Gastroesophageal sphincter (tissue), 4 donors: ENCODE measurements at regions not wholly inside any gene's neighbourhood (a gene's known extent, or its start where the extent isn't known, plus 50 kb on each side); places are given as distances from the start of the nearest gene placed in this dataset.

Experiments
- ATAC-seq: fragments of 150-250 bp; one replicate; pipeline ENCODE4 v1.9.1; 2016; ENCODE audit warnings: mild to moderate bottlenecking, moderate library complexity
- H3K27ac ChIP-seq, 4 donors: fragments of 200-600 bp; sonication (generic) in 3 of 4; 1 replicate in 3 of 4; 2 replicates in 1 of 4; pipeline ENCODE4 v1.5.1; 2016 to 2019
- H3K27me3 ChIP-seq: fragments of 200-600 bp; sonication (generic); one replicate; pipeline ENCODE4 v1.5.1; 2019
- H3K36me3 ChIP-seq, 2 donors: fragments of 200-600 bp; sonication (generic); one replicate each; pipeline ENCODE4 v1.5.1; 2019; ENCODE audit warnings: control low read depth in 1 of 2
- H3K4me1 ChIP-seq, 3 donors: fragments of 200-600 bp; sonication (generic); 1 replicate in 2 of 3; 2 replicates in 1 of 3; pipeline ENCODE4 v1.5.1; 2016 to 2019; ENCODE audit warnings: control low read depth in 2 of 3
- H3K4me3 ChIP-seq, 2 donors: fragments of 200-600 bp; sonication (generic); one replicate each; pipeline ENCODE4 v1.5.1; 2019; ENCODE audit warnings: mild to moderate bottlenecking in 1 of 2, moderate library complexity in 1 of 2
- H3K9me3 ChIP-seq, 3 donors: fragments of 200-600 bp; sonication (generic); one replicate each; pipeline ENCODE4 v1.5.1; 2017 to 2019; ENCODE audit warnings: control low read depth in 2 of 3
- EP300 ChIP-seq: sonication (generic); formaldehyde crosslinking; IDR thresholded peaks from one replicate; pipeline ENCODE4 v1.6.1; 2017; ENCODE audit warnings: antibody characterized with exemption, mild to moderate bottlenecking
- POLR2A ChIP-seq, 2 donors: fragments of 450-650 bp; IDR thresholded peaks; one replicate each; pipeline ENCODE4 v1.6.1; 2017; ENCODE audit warnings: antibody characterized with exemption in 2 of 2, mild to moderate bottlenecking in 2 of 2, moderate library complexity in 1 of 2
- POLR2AphosphoS5 ChIP-seq: sonication (generic); formaldehyde crosslinking; IDR thresholded peaks from one replicate; pipeline ENCODE4 v1.6.1; 2017; ENCODE audit warnings: antibody characterized with exemption
- WGBS, 2 donors: methylation state at CpG; one replicate each; pipeline ENCODE4 v1.1.5; 2018; ENCODE audit warnings: low coverage in 1 of 2; 5-methylcytosine and 5-hydroxymethylcytosine counted together
- TF ChIP-seq, protein P1 (sequence below), 4 experiments: fragments of 200-600 bp in 2 of 4; fragments of 450-650 bp in 2 of 4; sonication (generic) in 1 of 4; IDR thresholded peaks; one replicate each; pipeline ENCODE4 v1.5.1; 2017 to 2019; ENCODE audit warnings: antibody characterized with exemption in 4 of 4, mild to moderate bottlenecking in 2 of 4, moderate library complexity in 2 of 4

DNA sequence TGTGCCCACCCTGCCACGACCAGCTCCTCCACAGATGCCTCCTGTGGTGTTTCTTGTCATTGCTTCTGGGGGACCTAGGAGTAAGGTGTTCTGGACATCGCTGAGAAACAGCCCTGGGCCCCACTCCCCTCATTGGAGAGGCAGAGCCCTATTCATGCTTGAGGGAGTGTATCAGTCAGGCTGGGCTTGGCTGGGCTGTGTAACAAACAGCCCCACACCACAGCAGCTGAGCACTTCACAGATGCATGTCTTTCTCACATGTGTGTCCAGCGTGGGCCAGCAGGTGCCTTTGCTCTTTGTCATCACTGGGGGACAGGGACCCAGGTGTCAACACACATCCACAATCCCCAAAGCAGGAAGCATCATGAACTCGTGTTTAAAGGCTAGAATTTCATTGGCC, 65.1 kb upstream of the FBRSL1 start:
- no peak overlapping the region for H3K4me3 ChIP-seq
- 80% methylated on average over 1 of the region's 4 CpGs for WGBS, 2 donors

DNA sequence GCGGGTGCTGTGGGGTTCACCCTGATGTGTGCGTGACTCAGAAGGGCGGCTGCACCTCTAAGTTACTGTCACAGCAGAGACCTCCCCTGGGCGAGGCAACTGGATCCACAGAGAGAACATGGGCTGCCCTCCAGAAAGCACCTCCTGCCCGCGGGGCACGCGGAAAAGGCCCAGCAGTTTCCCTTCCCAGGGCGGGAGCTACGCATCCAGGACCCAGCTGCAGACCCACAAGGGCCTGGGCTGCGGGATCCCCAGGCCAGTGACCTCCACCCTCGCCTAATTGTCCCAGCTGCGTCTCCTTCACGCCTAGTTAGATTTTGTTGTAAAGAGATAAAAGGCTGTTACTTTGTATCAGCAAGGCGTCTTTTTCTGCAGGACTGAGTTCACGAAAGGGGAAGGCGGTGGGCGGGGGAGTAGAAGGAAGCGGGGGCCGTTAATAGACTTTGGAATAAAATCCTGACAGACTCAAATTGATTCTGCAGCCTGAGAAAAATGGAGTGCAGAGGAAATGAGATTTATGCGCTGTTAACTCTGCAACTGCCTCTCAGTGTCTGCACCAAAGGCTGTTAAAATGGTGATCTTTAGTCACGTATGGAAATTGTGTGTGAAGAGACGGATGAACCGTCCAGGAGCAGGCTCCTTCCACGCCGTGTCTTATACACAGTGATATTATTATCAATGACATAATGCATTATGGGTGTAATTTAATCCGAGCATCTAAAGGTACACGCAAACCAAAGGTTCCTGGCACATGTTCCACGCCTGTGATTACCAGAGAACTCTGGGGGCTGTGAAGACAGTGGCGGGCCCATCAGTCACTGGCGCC, 65.9 kb upstream of the FBRSL1 start:
- 19 to 38% methylated on average over 9 to 15 of the region's 31 CpGs for WGBS, 2 donors
- peaks cover 0 to 4% (median 0%) of the 10 kb centered on the region in 3 donors for H3K9me3 ChIP-seq
- H3K4me3 ChIP-seq, result no peak overlapping the region
- H3K27me3 ChIP-seq, result peaks cover 95% of the 10 kb centered on the region
- H3K4me1 ChIP-seq, result peaks cover 0 to 15% (median 3%) of the 10 kb centered on the region in 3 donors
- ATAC-seq, result no peak
- TF ChIP-seq POLR2AphosphoS5, result no peak
- no peak for TF ChIP-seq EP300
- TF ChIP-seq, protein P1, sequence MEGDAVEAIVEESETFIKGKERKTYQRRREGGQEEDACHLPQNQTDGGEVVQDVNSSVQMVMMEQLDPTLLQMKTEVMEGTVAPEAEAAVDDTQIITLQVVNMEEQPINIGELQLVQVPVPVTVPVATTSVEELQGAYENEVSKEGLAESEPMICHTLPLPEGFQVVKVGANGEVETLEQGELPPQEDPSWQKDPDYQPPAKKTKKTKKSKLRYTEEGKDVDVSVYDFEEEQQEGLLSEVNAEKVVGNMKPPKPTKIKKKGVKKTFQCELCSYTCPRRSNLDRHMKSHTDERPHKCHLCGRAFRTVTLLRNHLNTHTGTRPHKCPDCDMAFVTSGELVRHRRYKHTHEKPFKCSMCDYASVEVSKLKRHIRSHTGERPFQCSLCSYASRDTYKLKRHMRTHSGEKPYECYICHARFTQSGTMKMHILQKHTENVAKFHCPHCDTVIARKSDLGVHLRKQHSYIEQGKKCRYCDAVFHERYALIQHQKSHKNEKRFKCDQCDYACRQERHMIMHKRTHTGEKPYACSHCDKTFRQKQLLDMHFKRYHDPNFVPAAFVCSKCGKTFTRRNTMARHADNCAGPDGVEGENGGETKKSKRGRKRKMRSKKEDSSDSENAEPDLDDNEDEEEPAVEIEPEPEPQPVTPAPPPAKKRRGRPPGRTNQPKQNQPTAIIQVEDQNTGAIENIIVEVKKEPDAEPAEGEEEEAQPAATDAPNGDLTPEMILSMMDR (IDR thresholded peaks at IDR 0.05), result no peak
- TF ChIP-seq POLR2A (IDR thresholded peaks at IDR 0.05), result no peak
- H3K36me3 ChIP-seq, result no peaks in the 10 kb centered on the region
- H3K27ac ChIP-seq, result no peak overlapping the region

More for the DNA sequence above, 65.1 kb upstream of the FBRSL1 start:
- Histone ChIP-seq H3K4me1 (peaks cover 0 to 19% (median 7%) of the 10 kb centered on the region in 3 donors), H3K27ac (no peak overlapping the region), H3K27me3 (peaks cover 96% of the 10 kb centered on the region), H3K9me3 (peaks cover 0 to 4% (median 0%) of the 10 kb centered on the region in 3 donors), H3K36me3 (no peaks in the 10 kb centered on the region)
- TF ChIP-seq, protein P1 (IDR thresholded peaks at IDR 0.05), result no peak
- TF ChIP-seq POLR2A (IDR thresholded peaks at IDR 0.05) (no peak), POLR2AphosphoS5 (no peak), EP300 (no peak)
- ATAC-seq, result no peak

DNA sequence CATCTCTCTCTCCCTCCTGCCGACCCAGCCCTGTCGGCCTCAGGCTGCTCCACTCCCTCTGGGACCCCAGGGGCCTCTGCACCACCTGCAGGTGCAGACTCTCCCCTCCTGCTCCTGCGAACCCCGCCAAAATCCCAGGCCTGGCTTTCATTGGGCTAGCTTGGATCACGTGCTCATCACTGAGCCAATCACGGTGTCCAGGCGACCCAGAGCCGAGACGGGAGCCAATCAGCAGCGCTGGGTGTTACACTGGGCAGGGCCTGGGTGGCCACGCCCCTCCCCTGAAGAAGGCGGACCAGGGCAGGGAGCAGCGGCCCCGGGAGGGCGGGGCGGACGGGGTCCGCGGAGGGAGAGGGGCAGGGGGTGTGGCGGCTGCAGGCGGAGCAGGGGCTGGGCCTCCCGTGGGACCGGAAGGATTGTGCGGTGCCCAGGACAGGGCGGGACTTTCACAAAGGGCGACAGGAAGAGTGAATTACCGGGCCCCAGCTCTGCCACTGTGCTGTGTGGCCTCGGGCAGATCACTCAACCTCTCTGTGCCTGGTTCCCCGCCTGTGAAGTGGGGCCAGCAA, 66.6 kb upstream of the FBRSL1 start:
- no peak for ATAC-seq
- 78 to 88% methylated on average over 2 to 9 of the region's 29 CpGs for WGBS, 2 donors
- Histone ChIP-seq H3K36me3 (no peaks in the 10 kb centered on the region), H3K4me3 (no peak overlapping the region), H3K27ac (no peak overlapping the region), H3K4me1 (peaks cover 0 to 8% (median 0%) of the 10 kb centered on the region in 3 donors), H3K27me3 (peaks cover 95% of the 10 kb centered on the region), H3K9me3 (peaks cover 0 to 4% (median 0%) of the 10 kb centered on the region in 3 donors)
- TF ChIP-seq POLR2A (IDR thresholded peaks at IDR 0.05) (no peak), EP300 (no peak), POLR2AphosphoS5 (no peak)
- TF ChIP-seq, protein P1 (IDR thresholded peaks at IDR 0.05), result no peak

DNA sequence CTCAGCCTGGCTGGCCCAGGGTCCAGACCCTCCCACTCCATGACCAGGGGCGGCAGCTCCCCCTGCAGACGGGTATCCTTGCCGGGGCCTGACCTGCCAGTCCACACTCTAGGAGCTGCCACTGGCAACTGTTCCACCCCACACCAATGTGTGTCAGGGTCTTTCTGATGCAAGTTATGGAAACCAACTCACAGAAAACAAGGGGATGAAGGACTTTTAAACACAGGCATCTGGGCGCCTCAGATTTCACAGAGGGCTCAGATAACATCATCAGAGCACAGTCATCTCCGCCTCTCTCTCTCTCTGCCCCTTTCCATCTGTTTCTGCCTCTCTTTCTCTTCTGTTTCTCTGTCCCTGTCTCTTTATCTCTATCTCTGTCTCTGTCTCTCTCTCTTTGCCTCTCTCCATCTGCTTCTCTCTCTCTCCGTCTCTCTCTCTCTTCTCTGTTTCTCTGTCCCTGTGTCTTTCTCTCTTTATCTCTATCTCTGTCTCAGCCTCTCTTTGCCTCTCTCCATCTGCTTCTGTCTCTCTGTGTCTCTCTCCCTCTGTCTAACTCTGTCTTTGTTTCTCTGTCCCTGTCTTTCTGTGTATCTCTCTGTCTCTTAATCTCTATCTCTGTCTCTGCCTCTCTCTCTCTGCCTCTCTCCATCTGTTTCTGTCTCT, 67.4 kb upstream of the FBRSL1 start:
- H3K9me3 ChIP-seq, result peaks cover 0 to 4% (median 0%) of the 10 kb centered on the region in 3 donors
- WGBS, 2 donors, result 47 to 78% methylated on average over 3 to 6 of the region's 6 CpGs
- H3K27me3 ChIP-seq, result peaks cover 95% of the 10 kb centered on the region
- no peak overlapping the region for H3K4me3 ChIP-seq
- ATAC-seq, result no peak
- H3K4me1 ChIP-seq, result peaks cover 0 to 7% (median 0%) of the 10 kb centered on the region in 3 donors
- H3K27ac ChIP-seq, result no peak overlapping the region
- TF ChIP-seq EP300 (no peak), POLR2AphosphoS5 (no peak), POLR2A (IDR thresholded peaks at IDR 0.05) (no peak)
- TF ChIP-seq, protein P1 (IDR thresholded peaks at IDR 0.05), result no peak
- H3K36me3 ChIP-seq, result no peaks in the 10 kb centered on the region
